Mesothelial cell of epicardium (in vitro differentiated cells): ENCODE measurements at regions not wholly inside any gene's neighbourhood (a gene's known extent, or its start where the extent isn't known, plus 50 kb on each side); places are given as distances from the start of the nearest gene placed in this dataset.

Experiments
- DNase-seq, 2 experiments: peaks; one replicate each; pipeline ENCODE4 v3.0.0; 2021; ENCODE audit warnings: low spot score in 2 of 2; ENCODE audit not compliant: unreplicated experiment in 2 of 2
- H3K27ac Mint-ChIP-seq: 2 replicates; pipeline ENCODE4 v1.8.0; 2021; ENCODE audit warnings: mixed read lengths
- H3K27me3 Mint-ChIP-seq: 2 replicates; pipeline ENCODE4 v1.8.0; 2021; ENCODE audit warnings: low read depth, mixed read lengths
- H3K36me3 Mint-ChIP-seq: 2 replicates; pipeline ENCODE4 v1.8.0; 2021; ENCODE audit warnings: mixed read lengths
- H3K4me1 Mint-ChIP-seq: 2 replicates; pipeline ENCODE4 v1.8.0; 2021; ENCODE audit warnings: mixed read lengths
- H3K4me3 Mint-ChIP-seq: 2 replicates; pipeline ENCODE4 v1.8.0; 2021; ENCODE audit warnings: mild to moderate bottlenecking, moderate library complexity, mixed read lengths
- H3K9me3 Mint-ChIP-seq: 2 replicates; pipeline ENCODE4 v1.8.0; 2021; ENCODE audit warnings: mixed read lengths
- TF ChIP-seq, protein P1 (sequence below): fragments of 200-600 bp; sonication (generic); IDR thresholded peaks from one replicate; pipeline ENCODE4 v1.5.0; 2021; ENCODE audit warnings: antibody characterized with exemption; ENCODE audit not compliant: unreplicated experiment

DNA sequence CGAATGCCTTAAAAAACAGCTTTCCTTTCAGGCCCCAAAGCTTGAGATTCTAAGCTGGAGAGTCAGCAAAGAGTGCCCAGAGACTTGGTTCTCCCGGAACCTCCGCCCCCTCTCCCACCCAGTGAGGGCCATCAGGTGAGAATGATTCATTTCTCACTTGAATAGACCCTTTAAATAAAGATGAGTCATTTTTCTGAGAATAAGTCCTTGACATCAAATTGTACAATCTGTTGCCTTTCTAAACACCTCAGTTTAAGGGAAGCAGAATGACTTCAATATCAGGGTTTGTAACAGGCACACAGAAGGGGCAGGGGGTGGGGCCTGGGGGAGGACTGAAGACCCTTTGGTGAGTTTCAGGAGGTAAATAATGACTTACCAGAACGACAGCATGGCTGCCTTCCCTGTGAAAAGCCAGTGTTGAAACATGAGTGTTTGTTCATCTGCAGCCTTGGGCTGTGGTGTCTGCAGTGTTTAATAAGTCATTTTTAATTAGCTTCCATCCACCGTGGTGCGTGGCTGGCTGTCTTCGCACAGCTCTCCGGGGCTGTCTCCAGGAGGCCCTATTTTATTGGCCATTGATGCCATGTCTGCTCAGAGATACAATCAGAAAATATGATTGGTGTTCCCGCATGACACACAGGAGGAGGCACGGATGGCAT, 134.9 kb upstream of the ZNF236 start:
- no peak for DNase-seq
- Mint-ChIP-seq H3K27me3 (peaks cover 12% of the 10 kb centered on the region), H3K4me1 (peaks cover 7% of the 10 kb centered on the region), H3K9me3 (no peaks in the 10 kb centered on the region), H3K36me3 (no peaks in the 10 kb centered on the region), H3K4me3 (no peak overlapping the region), H3K27ac (no peak overlapping the region)
- TF ChIP-seq, protein P1, sequence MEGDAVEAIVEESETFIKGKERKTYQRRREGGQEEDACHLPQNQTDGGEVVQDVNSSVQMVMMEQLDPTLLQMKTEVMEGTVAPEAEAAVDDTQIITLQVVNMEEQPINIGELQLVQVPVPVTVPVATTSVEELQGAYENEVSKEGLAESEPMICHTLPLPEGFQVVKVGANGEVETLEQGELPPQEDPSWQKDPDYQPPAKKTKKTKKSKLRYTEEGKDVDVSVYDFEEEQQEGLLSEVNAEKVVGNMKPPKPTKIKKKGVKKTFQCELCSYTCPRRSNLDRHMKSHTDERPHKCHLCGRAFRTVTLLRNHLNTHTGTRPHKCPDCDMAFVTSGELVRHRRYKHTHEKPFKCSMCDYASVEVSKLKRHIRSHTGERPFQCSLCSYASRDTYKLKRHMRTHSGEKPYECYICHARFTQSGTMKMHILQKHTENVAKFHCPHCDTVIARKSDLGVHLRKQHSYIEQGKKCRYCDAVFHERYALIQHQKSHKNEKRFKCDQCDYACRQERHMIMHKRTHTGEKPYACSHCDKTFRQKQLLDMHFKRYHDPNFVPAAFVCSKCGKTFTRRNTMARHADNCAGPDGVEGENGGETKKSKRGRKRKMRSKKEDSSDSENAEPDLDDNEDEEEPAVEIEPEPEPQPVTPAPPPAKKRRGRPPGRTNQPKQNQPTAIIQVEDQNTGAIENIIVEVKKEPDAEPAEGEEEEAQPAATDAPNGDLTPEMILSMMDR = no peak

DNA sequence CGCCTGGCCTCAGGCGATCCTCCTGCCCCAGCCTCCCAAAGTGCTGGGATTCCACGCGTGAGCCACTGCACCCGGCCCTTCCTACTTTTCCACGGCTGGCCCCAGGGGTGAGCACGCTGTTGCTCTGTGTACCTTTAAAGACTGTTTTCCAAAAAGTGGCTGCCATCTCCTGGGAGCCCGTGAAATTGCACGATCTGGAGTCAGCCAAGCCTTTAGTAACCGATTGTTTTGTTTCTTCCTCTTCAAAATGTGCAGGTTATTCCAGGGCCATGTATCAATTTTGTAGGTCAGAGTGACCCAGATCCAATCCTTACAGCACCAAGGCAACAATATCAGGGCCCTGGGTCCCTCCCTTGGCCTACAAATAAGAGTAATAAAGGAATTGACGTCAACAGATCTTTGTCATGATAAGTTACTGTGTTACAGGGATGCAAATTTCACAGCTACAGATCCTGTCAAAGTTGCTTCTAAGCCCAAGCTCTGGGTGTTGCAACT, 135.6 kb upstream of the ZNF236 start:
- peaks cover 7% of the 10 kb centered on the region for H3K4me1 Mint-ChIP-seq
- H3K9me3 Mint-ChIP-seq = no peaks in the 10 kb centered on the region
- peak in 1 of 2 experiments; percentile 56 for DNase-seq
- H3K36me3 Mint-ChIP-seq = no peaks in the 10 kb centered on the region
- TF ChIP-seq, protein P1 = peak; percentile 32
- no peak overlapping the region for H3K4me3 Mint-ChIP-seq
- H3K27me3 Mint-ChIP-seq = peaks cover 12% of the 10 kb centered on the region
- H3K27ac Mint-ChIP-seq = peak overlapping the region; percentile 43

DNA sequence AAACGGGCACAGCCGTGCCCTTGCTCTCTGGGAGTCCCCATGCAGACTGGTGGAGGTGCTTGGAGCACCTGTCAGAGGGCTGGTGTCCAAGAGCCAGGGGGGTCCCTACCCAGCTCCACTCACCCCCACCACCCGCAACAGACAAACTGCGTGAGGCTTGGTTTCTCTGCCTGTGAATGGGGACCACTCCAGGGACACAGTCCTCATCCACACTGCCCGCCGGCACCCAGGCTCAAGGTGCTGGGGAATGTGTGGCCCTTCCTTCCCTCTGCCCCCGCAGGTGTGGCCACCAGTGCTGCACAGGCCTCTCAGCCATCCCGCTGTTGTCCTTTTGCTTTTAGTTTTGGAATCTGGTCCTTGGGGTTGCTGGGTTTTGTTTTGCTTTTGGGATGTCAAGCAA, 136.5 kb upstream of the ZNF236 start:
- Mint-ChIP-seq H3K36me3 (no peaks in the 10 kb centered on the region), H3K4me3 (no peak overlapping the region), H3K27me3 (peaks cover 12% of the 10 kb centered on the region), H3K4me1 (peaks cover 7% of the 10 kb centered on the region), H3K27ac (no peak overlapping the region), H3K9me3 (no peaks in the 10 kb centered on the region)
- DNase-seq = no peak
- TF ChIP-seq, protein P1 = no peak

DNA sequence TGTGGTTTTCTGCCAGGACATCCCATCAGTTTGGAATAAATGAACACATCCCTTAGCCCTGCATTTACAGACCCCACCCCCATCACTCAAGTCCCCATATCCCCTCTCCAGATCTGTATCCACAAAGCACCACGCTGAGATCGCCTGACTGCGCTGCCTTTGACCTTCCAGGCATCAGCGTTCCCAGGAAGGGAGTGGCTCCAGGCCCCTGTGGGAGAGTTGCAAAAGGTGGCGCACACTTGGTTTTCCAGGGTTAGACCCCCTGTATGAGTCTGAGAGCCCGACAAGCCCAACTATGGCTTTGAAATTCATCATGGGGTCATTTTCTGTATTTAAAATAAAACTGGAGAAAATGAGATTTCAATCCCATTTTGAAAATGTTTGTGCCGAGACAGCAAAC, 137.0 kb upstream of the ZNF236 start:
- TF ChIP-seq, protein P1 = no peak
- Mint-ChIP-seq H3K27ac (no peak overlapping the region), H3K27me3 (peaks cover 12% of the 10 kb centered on the region), H3K4me3 (no peak overlapping the region), H3K9me3 (no peaks in the 10 kb centered on the region), H3K36me3 (no peaks in the 10 kb centered on the region), H3K4me1 (peaks cover 7% of the 10 kb centered on the region)
- no peak for DNase-seq

DNA sequence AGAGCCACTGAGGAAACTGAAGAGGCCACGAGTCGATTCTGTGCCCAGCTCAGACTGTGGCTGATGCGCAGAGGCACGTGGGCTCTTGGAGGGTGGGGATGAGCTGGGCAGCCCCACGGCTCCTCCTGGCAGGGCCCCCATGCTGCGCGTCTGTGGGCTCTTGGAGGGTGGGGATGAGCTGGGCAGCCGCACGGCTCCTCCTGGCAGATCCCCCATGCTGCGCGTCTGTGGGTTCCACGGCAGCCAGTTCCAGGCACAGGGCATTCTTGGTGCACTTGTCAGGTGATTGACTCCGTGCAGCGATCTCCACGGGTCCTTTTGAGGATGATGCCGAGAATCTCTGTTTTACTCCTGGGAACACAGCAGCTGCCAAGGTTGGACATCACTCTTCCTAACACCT, 138.1 kb upstream of the ZNF236 start:
- Mint-ChIP-seq H3K27ac (no peak overlapping the region), H3K4me1 (peaks cover 12% of the 10 kb centered on the region), H3K36me3 (no peaks in the 10 kb centered on the region), H3K9me3 (no peaks in the 10 kb centered on the region), H3K27me3 (peaks cover 9% of the 10 kb centered on the region), H3K4me3 (no peak overlapping the region)
- DNase-seq = no peak
- TF ChIP-seq, protein P1 = no peak

DNA sequence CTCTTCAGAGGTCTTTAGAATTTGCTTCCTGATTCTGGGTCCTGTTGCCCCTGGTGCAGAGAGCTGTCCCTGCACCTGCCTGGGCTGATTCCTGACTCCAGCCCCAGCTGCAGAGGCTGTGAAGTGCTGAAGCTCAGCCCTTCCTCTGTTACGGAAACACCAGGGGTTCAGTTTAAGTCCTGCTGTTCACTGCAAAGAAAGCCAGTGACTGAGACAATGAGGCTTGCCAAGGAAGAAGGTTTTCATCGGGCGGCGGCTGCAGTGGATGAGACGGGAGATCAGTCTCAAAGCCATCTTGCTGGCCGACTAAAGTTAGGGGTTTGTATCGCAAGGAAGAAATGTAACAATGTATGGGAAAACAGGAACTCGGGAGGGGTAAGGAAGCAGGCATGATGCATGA, 142.4 kb upstream of the ZNF236 start:
- H3K4me3 Mint-ChIP-seq = no peak overlapping the region
- no peaks in the 10 kb centered on the region for H3K36me3 Mint-ChIP-seq
- H3K27me3 Mint-ChIP-seq = peaks cover 5% of the 10 kb centered on the region
- no peak overlapping the region for H3K27ac Mint-ChIP-seq
- no peak for DNase-seq
- TF ChIP-seq, protein P1 = no peak
- H3K4me1 Mint-ChIP-seq = peaks cover 4% of the 10 kb centered on the region
- peaks cover 3% of the 10 kb centered on the region for H3K9me3 Mint-ChIP-seq
